ENCODE measurements at regions not wholly inside any gene's neighbourhood (a gene's known extent, or its start where the extent isn't known, plus 50 kb on each side); places are given as distances from the start of the nearest gene placed in this dataset.

DNA sequence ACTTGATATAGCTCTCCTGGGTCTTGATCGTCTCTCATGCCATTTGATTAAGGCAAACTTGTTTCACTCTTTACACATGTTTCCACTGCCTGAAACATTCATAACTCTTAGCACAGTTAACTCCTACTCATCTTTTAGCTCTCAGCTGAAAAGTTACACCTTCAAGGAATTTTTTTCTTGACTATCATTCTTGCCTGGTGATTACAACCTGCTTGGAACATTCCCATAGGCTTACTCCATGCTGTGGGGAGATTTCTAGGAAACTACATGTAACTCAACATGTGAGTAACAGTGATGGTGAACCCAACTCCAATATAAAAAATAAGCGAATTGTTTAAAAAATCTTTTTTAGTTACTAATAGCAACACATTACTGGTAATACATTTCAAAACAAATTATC lies 224.1 kb upstream of the MPDZ start:
- no peak for TF ChIP-seq EZH2 (IDR thresholded peaks at IDR 0.05; ENCODE audit: insufficient read depth, poor library complexity, severe bottlenecking)
- no peak for TF ChIP-seq EZH2phosphoT487 (IDR thresholded peaks at IDR 0.05; ENCODE audit: insufficient read depth, low read depth)

All from GM23248 (cell line).